ENCODE measurements at regions not wholly inside any gene's neighbourhood (a gene's known extent, or its start where the extent isn't known, plus 50 kb on each side); places are given as distances from the start of the nearest gene placed in this dataset.
"Not testable (repeated sequence)": the region's sequence is repeated elsewhere in the genome, so short reads cannot be mapped to it uniquely, and the experiment has no call there.

DNA sequence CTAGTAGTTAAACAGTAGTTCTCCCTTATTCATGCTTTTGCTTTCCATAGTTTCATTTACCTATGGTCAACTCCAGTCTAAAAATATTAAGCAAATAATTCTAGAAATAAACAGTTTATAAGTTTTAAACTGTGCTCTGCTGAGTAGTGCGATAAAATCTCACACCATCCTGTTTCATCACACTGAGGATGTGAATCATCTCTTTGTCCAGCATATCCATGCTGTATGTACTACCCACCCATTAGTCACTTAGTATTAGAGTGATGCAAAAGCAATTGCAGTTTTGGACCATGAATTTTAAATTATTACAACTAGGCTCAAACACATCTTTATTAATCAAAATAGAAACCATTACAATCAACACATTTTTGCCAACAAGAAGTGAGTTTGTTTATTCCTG lies 187.4 kb downstream of the TEX13C start:
- no peak for DNase-seq

DNA sequence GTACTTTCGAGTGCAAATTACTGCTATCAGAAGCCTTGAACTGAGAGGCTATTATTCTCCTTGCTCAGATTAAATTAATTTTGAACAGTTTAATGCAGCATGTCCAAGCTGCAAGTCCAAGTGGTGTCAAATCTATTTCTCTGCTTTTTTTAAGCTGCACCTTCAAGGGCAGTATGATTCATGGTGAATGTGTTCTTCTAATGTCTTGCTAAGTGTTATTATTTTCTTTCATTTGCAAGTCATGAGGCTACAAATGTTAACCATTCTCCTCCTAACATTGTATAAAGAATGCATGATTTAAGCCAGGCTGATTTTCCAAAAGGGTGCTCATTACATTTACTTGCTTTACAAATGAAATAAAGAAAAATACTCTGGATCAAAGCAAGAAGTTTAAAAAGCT lies 200.4 kb downstream of the TEX13C start:
- no peak for DNase-seq

DNA sequence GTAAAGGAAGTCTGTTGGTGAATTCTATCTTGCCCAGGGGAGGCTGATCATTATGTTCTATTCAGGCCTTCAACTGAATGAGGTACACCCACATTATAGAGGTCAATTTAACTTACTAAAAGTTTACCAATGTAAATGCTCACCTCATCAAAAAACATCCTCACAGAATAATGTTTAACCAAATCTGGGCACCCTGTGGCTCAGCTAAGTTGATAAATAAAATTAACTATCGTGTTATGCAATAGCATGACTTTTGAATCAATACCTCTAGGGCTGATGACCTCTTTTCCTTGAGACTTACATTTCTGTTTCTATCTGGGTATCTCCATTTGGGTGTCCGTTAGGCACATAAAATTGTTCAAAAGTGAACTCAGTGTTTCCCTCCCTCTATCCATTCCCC lies 203.1 kb downstream of the TEX13C start:
- DNase-seq = no peak

DNA sequence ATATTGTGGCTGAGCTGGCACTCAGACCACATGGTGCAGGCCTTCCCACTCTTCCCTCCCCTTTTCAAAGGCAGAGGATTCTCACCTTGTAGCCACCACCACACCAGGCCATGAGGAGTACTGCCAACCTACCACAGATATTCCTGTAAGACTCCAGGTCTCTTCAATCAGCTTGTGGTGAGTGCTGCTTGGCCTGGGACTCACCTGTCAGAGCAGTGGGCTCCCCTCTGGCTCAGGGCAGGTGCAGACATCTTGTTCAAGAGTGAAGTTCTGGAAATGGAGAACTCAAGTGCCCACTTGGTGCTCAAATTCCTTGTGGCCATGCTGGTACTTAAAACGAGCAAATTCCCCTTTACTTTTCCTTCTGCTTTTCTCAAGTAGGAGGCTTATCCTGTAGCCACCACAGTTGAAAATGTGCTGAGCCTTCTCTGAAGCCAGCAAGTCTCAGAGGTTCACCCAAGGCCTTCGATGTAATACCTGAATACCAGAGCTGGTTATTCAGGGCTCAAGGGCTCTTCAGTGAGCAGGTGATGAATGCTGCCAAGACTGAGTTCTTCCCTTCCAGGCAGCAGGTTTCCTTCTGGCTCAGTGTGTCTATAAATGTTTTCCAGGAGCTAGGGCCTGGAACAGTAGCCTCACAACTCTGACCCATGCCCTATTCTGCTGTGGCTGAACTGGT lies 212.9 kb downstream of the TEX13C start:
- no peak for DNase-seq

DNA sequence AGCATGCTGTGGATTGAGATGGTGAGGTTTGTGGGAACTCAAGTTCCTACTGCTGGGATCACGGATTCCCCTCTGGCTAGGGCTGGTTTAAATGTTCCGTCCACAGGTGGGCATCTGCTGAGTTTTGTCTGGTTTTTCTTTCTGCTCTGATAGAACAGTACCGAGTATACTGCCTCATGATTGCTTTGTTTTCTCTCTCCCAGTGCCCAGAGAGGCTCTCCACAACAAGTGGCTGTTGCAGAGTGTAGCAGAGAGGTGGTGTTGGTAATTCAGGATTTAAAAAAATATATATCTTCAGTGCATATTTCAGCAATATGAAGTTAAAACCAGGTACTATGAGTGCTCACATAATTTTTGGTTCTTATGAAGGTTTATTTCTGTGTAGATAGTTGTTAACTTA lies 213.7 kb downstream of the TEX13C start:
- no peak for DNase-seq

DNA sequence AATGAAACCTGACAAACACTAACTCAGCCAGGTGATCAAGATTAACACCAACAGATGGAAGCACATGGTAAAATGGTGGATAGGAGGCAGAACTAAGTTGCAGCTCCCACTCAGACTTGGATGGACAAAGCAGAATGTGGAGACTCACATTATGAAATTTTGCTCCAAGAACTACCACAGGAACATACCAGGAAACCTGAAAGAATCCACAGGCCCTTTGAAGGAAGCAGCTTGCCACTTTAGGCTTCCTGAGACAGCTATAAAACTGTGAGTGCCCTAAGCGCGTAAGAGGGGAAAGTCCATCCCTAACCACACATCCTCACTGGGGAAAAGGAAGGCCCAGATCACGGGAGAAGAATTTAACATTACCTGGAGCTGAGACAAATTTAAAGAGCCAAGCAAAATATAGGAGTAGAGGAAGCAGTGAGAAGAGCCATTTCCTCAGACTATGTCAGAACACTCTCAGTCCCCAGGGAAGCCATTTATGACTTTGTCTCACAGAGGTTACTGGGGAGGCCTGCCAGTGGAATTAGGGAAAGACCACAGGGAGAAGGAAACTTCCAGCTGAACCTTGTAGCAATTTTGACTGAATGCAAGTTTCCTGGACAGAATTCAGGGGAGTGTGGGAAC lies 224.5 kb downstream of the TEX13C start:
- no peak for DNase-seq

DNA sequence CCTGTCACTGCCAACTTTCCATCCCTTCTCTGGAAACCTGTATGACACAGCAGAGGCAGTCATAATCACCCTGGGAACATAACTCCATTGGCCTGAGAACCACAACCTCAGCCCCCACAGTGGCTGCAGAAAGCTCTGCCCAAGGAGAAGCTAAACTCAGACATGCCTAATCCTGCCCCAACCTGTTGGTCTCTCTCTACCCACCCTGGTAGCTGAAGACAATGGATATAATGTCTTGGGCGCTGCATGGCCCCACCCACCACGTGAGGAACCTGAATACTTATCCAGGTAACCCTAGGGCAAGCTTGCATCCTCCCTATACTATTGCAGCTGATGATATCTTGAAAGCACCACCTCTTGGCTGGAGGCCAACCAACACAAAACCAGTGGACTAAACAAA lies 225.2 kb downstream of the TEX13C start:
- DNase-seq = no peak

DNA sequence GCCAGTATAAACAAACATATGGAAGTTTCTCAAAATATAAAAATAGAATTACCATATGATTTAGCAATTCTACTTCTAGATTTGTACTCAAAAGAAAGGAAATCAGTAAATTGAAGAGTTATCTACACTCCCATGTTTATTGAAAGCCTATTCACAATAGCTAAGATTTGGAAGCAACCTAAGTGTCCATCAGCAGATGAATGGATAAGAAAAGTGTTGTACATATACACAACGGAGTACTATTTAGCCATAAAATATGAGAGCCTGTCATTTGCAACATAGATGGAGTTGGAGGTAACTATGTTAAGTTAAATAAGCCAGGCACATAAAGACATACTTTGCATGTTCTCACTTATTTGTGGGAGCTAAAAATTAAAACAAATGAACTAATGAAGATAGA lies 257.8 kb downstream of the TEX13C start:
- DNase-seq = no peak

DNA sequence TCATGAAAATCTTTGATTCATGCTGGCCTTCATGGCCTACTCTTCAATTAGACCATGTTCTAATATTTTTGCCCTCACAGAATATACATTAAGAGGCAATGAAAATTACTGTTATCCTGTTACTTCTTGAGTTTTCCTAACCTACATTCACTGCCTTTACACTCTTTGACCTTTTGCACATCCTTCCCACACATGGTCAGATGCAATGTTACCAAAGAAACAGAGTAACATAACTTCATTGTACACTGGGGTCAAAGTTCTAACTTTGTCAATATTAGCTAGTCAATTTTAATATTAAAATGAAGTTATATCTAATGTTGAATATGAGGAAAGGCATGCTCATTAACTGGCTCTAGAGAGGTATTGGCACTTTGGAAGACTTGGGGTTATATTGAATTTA lies 284.8 kb downstream of the TEX13C start:
- DNase-seq = no peak

DNA sequence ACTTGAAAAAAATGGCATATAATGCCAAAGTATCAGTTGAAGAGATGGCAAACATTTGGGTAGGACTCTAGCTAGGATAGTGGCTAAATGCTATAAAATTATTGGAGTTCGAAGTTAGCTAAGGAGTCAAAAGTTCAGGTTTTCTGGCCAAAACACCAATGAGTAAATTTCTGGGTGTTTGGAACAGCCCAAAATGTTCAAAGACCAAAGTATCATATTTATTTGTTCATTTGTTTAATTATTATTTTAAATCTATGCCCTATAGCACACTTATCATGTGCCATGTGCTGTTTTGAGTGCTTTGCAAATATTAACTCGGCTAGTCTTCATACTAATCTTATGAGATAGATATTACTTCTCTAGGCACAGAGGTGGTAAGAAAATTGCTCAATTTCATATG lies 285.5 kb downstream of the TEX13C start:
- no peak for DNase-seq

DNA sequence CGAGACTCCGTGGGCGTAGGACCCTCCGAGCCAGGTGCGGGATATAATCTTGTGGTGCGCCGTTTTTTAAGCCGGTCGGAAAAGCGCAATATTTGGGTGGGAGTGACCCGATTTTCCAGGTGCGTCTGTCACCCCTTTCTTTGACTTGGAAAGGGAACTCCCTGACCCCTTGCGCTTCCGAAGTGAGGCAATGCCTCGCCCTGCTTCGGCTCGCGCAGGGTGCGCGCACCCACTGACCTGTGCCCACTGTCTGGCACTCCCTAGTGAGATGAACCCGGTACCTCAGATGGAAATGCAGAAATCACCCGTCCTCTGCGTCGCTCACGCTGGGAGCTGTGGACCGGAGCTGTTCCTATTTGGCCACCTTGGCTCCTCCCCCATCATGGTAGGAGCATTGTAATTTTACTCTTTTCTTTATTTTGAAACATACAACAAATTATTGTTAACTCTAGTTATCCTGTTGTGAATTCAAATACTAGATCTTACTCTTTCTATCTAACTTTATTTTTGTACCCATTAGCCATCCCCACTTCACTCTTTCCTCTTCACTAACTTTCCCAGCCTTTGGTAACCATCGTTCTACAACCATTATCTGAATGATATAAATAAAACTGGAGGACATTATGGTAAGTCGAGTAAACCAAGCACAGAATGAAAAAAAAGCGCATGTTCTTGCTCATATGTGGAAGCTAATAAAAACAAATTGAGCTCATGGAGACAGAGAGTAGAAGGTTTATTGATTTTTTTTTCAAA lies 295.1 kb downstream of the TEX13C start:
- not testable (repeated sequence) for DNase-seq

DNA sequence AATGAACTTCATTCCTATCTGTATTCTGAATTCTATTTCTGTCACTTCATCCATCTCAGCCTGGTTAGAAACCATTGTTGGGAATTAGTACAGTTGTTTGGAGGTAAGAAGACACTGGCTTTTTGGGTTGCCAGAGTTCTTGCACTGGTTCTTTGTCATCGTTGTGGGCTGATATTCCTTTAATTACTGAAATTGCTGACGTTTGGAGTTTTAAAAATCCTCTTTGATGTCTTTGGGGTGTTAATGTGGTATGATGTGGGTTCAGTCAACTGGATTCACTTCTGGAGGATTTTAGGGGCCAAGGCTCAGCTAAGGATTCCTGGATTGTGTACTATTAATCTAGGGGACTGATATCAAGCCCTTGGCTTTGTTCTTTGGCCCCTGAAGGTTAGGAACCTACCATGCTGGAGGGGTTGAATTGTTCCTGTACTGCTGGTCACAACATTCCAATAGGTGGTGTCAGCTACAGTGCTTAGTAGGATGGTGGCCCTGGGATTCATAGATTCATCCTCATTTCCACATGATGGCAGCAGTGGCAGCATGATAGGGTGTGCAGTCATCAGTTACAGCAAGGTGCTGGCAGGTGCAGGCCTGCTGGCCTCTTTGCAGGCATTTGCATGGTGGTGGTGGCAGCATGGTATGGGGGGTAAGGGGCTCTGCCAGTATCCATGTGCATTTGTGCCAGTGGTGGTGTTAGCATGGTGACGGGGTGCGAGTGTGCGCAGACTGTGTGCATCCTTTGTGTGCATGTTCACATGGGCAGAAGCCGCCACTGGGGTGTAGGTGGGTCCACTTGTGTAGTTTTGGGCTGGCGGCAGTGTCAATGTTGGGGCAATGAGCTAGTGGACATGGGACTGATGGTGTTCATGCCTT lies 301.3 kb downstream of the TEX13C start:
- no peak for DNase-seq

DNA sequence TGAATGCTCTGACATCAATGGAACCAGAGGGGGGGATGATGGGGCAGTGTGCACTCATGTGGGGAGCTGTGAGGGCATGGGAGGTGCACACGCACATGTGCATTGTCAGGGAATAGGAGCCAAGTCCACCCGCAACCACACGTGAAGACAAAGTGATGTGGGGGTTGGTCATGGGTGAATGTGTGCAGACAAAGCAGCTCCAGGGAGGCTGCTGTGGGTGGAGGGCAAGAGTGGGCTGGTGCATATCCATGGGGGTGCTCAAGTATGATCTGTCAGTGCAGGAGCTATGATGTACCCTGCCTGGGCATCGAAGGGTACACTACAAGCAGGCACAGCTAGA lies 301.9 kb downstream of the TEX13C start:
- no peak for DNase-seq

DNA sequence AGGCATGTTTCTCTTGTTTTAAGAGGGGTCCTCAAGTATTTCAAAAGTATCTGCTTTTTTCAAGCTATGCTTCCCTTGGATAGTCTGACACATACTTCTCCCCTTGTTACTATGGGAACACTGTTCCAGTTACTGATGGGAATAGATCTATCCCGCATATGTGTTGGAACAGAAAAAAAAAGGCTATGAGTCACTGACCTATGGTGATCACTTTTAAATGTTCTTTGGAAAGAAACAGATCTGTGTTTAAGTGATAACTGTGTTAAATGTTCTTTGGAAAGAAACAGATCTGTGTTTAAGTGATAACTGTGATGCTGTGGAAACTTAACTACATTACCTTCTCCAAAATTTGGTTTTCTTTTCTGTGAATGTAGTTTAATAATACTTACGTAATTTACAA lies 303.2 kb downstream of the TEX13C start:
- no peak for DNase-seq

DNA sequence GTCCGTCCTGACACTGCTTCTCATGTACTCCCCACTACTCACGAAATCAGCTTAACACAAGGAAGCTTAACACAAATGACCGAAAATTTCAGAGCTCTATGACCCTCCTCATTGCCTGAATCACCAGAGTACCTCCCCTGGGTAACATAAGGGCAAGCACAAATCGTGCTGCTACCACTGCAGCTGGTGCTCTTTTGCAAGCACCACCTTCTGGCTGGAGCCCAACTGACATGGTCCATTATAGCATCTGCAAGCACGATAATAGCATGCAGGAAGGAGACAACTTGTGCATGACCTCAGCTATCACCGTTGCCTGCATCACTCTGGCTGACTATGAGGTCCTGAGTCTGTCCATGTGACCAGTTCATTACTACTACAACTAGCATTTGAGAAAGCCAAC lies 308.0 kb downstream of the TEX13C start:
- DNase-seq = peak; percentile 2 to 5

DNA sequence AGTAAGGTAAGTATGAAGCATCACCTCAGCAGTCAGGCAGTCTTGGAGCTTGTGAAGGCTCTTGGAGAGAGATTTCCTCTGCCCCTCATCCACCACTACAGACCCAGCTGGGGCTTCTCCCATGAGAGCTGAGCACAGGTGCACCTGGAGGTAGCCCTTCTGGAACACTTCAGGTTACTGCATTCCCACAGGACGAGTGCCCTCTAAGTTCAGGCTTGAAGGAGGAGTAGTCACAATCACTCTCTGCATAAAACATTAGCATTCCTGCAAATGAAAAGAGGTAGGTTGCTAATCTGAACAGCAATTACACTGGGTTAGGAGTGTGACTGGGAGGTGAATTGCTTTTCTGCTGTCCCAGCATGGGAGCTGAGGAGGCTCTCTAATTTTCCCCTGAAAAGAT lies 308.8 kb downstream of the TEX13C start:
- DNase-seq = no peak

DNA sequence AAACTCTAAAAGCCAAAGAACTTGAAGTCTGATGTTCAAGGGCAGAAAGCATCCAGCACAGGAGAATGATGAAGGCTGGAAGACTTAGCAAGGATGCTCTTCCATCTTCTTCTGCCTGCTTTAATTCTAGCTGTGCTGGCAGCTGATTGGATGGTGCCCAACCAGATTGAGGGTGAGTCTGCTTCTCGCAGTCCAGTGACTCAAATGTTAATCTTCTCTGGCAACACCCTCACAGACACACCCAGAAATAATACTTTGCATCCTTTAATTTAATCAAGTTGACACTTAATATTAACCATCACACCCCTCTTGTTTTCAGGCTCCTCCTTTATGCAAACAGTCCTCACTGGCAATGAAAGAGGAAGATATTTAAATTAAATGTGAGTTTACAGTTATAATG lies 321.7 kb downstream of the TEX13C start:
- no peak for DNase-seq

DNA sequence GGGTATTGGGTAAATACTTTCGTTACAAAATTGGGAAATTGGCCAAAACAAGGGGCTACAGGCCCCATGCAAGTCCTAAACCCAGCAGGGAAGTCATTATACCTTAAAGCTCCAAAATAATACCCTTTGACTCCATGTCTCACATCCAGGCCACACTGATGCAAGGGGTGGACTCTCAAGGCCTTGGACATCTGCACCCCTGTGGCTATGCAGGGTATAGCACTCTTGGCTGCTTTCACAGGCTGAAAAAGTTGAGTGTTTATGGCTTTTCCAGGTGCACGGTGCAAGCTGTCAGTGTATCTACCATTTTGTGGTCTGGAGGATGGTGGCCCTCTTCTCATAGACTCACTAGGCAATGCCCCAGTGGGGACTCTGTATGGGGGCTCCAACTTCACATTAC lies 326.5 kb downstream of the TEX13C start:
- no peak for DNase-seq

DNA sequence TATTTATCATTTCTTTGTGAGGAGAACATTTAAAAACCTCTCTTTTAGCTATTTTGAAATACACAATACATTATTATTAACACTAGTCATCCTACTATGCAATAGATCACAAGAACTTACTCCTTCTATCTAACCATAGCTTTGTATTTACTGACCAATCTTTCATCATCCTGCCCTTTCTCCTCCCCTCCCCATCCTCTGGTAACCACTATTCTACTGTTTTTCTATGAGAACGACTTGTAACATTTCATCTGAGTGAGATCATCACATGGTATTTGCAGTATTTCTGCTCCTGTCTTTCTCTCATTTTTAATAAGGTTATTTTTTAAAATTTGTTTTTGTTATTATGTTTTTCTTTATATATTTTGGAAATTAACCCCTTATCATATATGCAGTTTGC lies 331.8 kb downstream of the TEX13C start:
- no peak for DNase-seq

DNA sequence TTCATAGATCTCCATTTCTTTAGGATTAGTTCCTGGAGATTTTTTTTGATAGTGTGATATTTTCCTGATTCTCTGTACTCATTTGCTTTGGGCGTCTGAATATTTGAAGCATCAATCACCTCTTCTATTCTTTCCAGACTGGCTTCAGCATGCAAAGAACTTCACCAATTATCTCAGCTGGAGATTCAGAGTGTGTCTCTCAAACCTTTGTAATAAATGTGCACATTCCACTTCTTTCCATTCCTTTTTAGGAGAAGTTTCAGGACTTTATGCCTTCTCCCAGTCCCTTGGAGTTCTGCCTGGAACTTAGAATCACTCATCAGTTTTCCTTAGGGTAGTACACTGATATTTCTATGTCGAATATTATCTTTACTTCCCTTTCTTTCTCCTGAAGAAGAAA lies 334.8 kb downstream of the TEX13C start:
- no peak for DNase-seq

DNA sequence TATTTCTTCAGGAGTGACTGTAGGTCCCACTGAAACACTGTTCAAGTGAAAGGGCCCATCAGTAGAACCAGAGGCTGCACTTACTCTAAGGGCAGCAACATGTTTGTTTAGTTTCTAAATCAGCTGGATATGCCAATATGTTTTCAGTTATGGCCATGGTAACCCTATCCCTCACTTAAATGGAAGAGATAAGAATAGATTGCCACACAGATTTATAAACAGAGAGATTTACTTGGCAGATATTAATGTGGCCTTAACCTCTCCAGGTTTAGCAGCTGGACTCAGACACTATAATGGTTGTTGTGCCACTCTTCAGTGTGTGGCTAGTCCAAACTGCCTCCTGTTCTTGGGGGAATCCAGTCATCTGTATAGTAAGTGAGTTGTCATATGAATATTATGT lies 354.1 kb downstream of the TEX13C start:
- DNase-seq = no peak

DNA sequence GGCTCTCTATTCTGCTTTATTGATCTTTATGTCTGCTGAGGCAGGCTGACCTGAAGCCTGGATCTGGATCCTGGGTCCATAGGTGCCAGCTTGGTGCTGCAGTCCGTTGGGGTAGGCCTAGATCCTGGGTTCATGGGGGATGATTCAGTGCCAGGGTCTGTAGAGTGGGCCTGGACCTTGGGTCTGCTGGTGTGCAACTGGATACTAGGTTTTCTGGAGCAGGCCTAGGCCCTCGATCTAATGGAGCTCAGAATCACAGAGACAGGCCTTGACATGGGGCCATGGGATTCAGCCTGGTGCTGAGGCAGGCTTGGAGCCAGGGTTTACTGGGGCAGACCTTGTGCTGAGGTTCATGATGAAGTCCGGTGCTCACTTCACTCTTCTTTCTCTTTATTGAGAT lies 358.6 kb downstream of the TEX13C start:
- DNase-seq = no peak

DNA sequence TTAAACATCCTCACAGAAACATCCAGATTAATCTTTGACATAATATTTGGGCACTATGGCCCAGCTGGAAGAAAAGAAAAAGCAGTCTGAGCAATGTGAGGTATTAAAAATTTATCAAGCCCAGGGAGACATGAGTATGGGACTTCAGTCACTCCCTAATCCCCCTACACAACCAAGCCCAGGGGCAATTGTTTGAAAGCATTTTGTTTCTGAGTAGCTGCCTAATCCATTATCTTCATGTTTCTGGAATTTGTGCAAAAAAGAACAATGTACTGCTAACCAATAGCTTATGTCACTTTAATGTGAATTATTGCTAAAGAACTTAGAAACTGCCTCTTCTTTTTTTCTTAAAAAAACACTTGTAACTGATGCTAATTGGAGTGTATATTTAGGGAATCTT lies 360.7 kb downstream of the TEX13C start:
- no peak for DNase-seq

DNA sequence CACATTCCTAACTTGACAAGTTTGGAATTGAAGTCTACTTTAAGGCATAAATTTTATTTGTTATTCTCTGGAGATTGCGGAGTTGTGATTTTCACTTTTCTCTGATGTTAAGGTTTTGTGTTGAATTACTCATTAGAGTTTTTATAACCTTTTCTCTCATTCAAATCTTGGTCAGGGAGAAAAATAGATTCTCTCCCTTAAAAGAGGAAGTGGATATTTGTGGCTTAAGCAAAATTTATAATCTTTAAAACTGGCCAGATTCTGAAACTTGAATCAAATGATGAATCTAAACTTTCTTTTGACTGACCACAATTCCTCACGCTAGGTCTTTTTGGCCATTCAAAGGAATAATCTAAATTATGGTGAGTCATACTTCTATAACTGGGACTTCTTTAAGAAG lies 361.4 kb downstream of the TEX13C start:
- DNase-seq = no peak
